ENCODE measurements at regions not wholly inside any gene's neighbourhood (a gene's known extent, or its start where the extent isn't known, plus 50 kb on each side); places are given as distances from the start of the nearest gene placed in this dataset.

- no peaks in the 10 kb centered on the region for H3K27me3 ChIP-seq (ENCODE audit: control insufficient read depth in 1 of 2, insufficient read depth in 2 of 2, low read length in 2 of 2)
- 30 to 36% methylated on average over 4 of the region's 4 CpGs for whole genome bisulfite sequencing, 2 donors
Observed at GRCh38 chr2:190781604-190782198, 98.9 kb upstream of the GLS start.

GRCh38 chr2:190782264-190782663 is 98.4 kb upstream of the GLS start:
- Histone ChIP-seq H3K27me3 (ENCODE audit: control insufficient read depth in 1 of 2, insufficient read depth in 2 of 2, low read length in 2 of 2) (no peaks in the 10 kb centered on the region), H3K36me3 (ENCODE audit: control insufficient read depth in 2 of 2, insufficient read depth in 2 of 2, low read length in 1 of 2) (no peaks in the 10 kb centered on the region), H3K4me3 (ENCODE audit: low read depth in 1 of 2, low read length in 2 of 2) (no peak overlapping the region), H3K9me3 (ENCODE audit: control insufficient read depth in 2 of 2, insufficient read depth in 1 of 2, low read depth in 1 of 2, low read length in 1 of 2) (no peaks in the 10 kb centered on the region), H3K4me1 (ENCODE audit: control insufficient read depth in 2 of 2, insufficient read depth in 2 of 2, low read length in 1 of 2) (no peaks in the 10 kb centered on the region), H3K27ac (ENCODE audit: low read depth in 2 of 2, low read length in 1 of 2) (no peak overlapping the region)
- 95 to 100% methylated on average over 2 of the region's 2 CpGs for WGBS, 2 donors

More at GRCh38 chr2:190781604-190782198, 98.9 kb upstream of the GLS start:
- Histone ChIP-seq H3K27ac (ENCODE audit: low read depth in 2 of 2, low read length in 1 of 2) (no peak overlapping the region), H3K9me3 (ENCODE audit: control insufficient read depth in 2 of 2, insufficient read depth in 1 of 2, low read depth in 1 of 2, low read length in 1 of 2) (no peaks in the 10 kb centered on the region), H3K36me3 (ENCODE audit: control insufficient read depth in 2 of 2, insufficient read depth in 2 of 2, low read length in 1 of 2) (no peaks in the 10 kb centered on the region), H3K4me1 (ENCODE audit: control insufficient read depth in 2 of 2, insufficient read depth in 2 of 2, low read length in 1 of 2) (no peaks in the 10 kb centered on the region), H3K4me3 (ENCODE audit: low read depth in 1 of 2, low read length in 2 of 2) (no peak overlapping the region)

- Histone ChIP-seq H3K9me3 (ENCODE audit: control insufficient read depth in 2 of 2, insufficient read depth in 1 of 2, low read depth in 1 of 2, low read length in 1 of 2) (no peaks in the 10 kb centered on the region), H3K27ac (ENCODE audit: low read depth in 2 of 2, low read length in 1 of 2) (no peak overlapping the region), H3K4me3 (ENCODE audit: low read depth in 1 of 2, low read length in 2 of 2) (no peak overlapping the region), H3K36me3 (ENCODE audit: control insufficient read depth in 2 of 2, insufficient read depth in 2 of 2, low read length in 1 of 2) (no peaks in the 10 kb centered on the region), H3K4me1 (ENCODE audit: control insufficient read depth in 2 of 2, insufficient read depth in 2 of 2, low read length in 1 of 2) (no peaks in the 10 kb centered on the region), H3K27me3 (ENCODE audit: control insufficient read depth in 1 of 2, insufficient read depth in 2 of 2, low read length in 2 of 2) (no peaks in the 10 kb centered on the region)
- WGBS, 2 donors, result 94 to 95% methylated on average over 1 of the region's 1 CpG
Observed at GRCh38 chr2:190783513-190784263, 96.9 kb upstream of the GLS start.

GRCh38 chr2:190785334-190785733 is 95.3 kb upstream of the GLS start:
- no peaks in the 10 kb centered on the region for H3K27me3 ChIP-seq (ENCODE audit: control insufficient read depth in 1 of 2, insufficient read depth in 2 of 2, low read length in 2 of 2)
- no peaks in the 10 kb centered on the region for H3K36me3 ChIP-seq (ENCODE audit: control insufficient read depth in 2 of 2, insufficient read depth in 2 of 2, low read length in 1 of 2)
- H3K4me3 ChIP-seq (ENCODE audit: low read depth in 1 of 2, low read length in 2 of 2), result no peak overlapping the region
- H3K9me3 ChIP-seq (ENCODE audit: control insufficient read depth in 2 of 2, insufficient read depth in 1 of 2, low read depth in 1 of 2, low read length in 1 of 2), result no peaks in the 10 kb centered on the region
- WGBS, 2 donors, result 93 to 94% methylated on average over 2 of the region's 2 CpGs
- no peak overlapping the region for H3K27ac ChIP-seq (ENCODE audit: low read depth in 2 of 2, low read length in 1 of 2)
- H3K4me1 ChIP-seq (ENCODE audit: control insufficient read depth in 2 of 2, insufficient read depth in 2 of 2, low read length in 1 of 2), result no peaks in the 10 kb centered on the region

GRCh38 chr2:190786404-190787166 is 94.0 kb upstream of the GLS start:
- no peaks in the 10 kb centered on the region for H3K9me3 ChIP-seq (ENCODE audit: control insufficient read depth in 2 of 2, insufficient read depth in 1 of 2, low read depth in 1 of 2, low read length in 1 of 2)
- H3K4me3 ChIP-seq (ENCODE audit: low read depth in 1 of 2, low read length in 2 of 2), result no peak overlapping the region
- WGBS, 2 donors, result 24 to 34% methylated on average over 4 of the region's 4 CpGs
- no peak overlapping the region for H3K27ac ChIP-seq (ENCODE audit: low read depth in 2 of 2, low read length in 1 of 2)
- no peaks in the 10 kb centered on the region for H3K36me3 ChIP-seq (ENCODE audit: control insufficient read depth in 2 of 2, insufficient read depth in 2 of 2, low read length in 1 of 2)
- no peaks in the 10 kb centered on the region for H3K4me1 ChIP-seq (ENCODE audit: control insufficient read depth in 2 of 2, insufficient read depth in 2 of 2, low read length in 1 of 2)
- H3K27me3 ChIP-seq (ENCODE audit: control insufficient read depth in 1 of 2, insufficient read depth in 2 of 2, low read length in 2 of 2), result no peaks in the 10 kb centered on the region

- no peak overlapping the region for H3K4me3 ChIP-seq (ENCODE audit: low read depth in 1 of 2, low read length in 2 of 2)
- no peaks in the 10 kb centered on the region for H3K27me3 ChIP-seq (ENCODE audit: control insufficient read depth in 1 of 2, insufficient read depth in 2 of 2, low read length in 2 of 2)
- no peaks in the 10 kb centered on the region for H3K4me1 ChIP-seq (ENCODE audit: control insufficient read depth in 2 of 2, insufficient read depth in 2 of 2, low read length in 1 of 2)
- 65 to 82% methylated on average over 3 of the region's 3 CpGs for WGBS, 2 donors
- no peak overlapping the region for H3K27ac ChIP-seq (ENCODE audit: low read depth in 2 of 2, low read length in 1 of 2)
- no peaks in the 10 kb centered on the region for H3K36me3 ChIP-seq (ENCODE audit: control insufficient read depth in 2 of 2, insufficient read depth in 2 of 2, low read length in 1 of 2)
- no peaks in the 10 kb centered on the region for H3K9me3 ChIP-seq (ENCODE audit: control insufficient read depth in 2 of 2, insufficient read depth in 1 of 2, low read depth in 1 of 2, low read length in 1 of 2)
Observed at GRCh38 chr2:190787743-190788235, 92.8 kb upstream of the GLS start.

- Histone ChIP-seq H3K4me3 (ENCODE audit: low read depth in 1 of 2, low read length in 2 of 2) (no peak overlapping the region), H3K9me3 (ENCODE audit: control insufficient read depth in 2 of 2, insufficient read depth in 1 of 2, low read depth in 1 of 2, low read length in 1 of 2) (no peaks in the 10 kb centered on the region), H3K27me3 (ENCODE audit: control insufficient read depth in 1 of 2, insufficient read depth in 2 of 2, low read length in 2 of 2) (no peaks in the 10 kb centered on the region), H3K27ac (ENCODE audit: low read depth in 2 of 2, low read length in 1 of 2) (no peak overlapping the region), H3K36me3 (ENCODE audit: control insufficient read depth in 2 of 2, insufficient read depth in 2 of 2, low read length in 1 of 2) (no peaks in the 10 kb centered on the region), H3K4me1 (ENCODE audit: control insufficient read depth in 2 of 2, insufficient read depth in 2 of 2, low read length in 1 of 2) (no peaks in the 10 kb centered on the region)
- 54 to 78% methylated on average over 2 of the region's 2 CpGs for WGBS, 2 donors
Observed at GRCh38 chr2:190789074-190790004, 91.3 kb upstream of the GLS start.

- Histone ChIP-seq H3K4me1 (ENCODE audit: control insufficient read depth in 2 of 2, insufficient read depth in 2 of 2, low read length in 1 of 2) (no peaks in the 10 kb centered on the region), H3K4me3 (ENCODE audit: low read depth in 1 of 2, low read length in 2 of 2) (no peak overlapping the region), H3K27me3 (ENCODE audit: control insufficient read depth in 1 of 2, insufficient read depth in 2 of 2, low read length in 2 of 2) (no peaks in the 10 kb centered on the region), H3K36me3 (ENCODE audit: control insufficient read depth in 2 of 2, insufficient read depth in 2 of 2, low read length in 1 of 2) (no peaks in the 10 kb centered on the region), H3K27ac (ENCODE audit: low read depth in 2 of 2, low read length in 1 of 2) (no peak overlapping the region), H3K9me3 (ENCODE audit: control insufficient read depth in 2 of 2, insufficient read depth in 1 of 2, low read depth in 1 of 2, low read length in 1 of 2) (no peaks in the 10 kb centered on the region)
- WGBS, 2 donors, result 41 to 54% methylated on average over 7 of the region's 7 CpGs
Observed at GRCh38 chr2:190791347-190791975, 89.2 kb upstream of the GLS start.

Measured in esophagus (tissue), 2 donors.